Activated CD4-positive, alpha-beta T cell treated with anti-CD3 and anti-CD28 coated beads, Interleukin-2, amount 10 ng/mL, durations not matched to agents 7 days and 5 days (primary cell): ENCODE measurements at regions not wholly inside any gene's neighbourhood (a gene's known extent, or its start where the extent isn't known, plus 50 kb on each side); places are given as distances from the start of the nearest gene placed in this dataset.

Source experiments
- CTCF ChIA-PET: fragments of 350-600 bp; sonication (Branson Sonifier 250); formaldehyde crosslinking; loops from one replicate; lab custom pipeline; 2021; ENCODE audit warnings: antibody characterized with exemption; lab: Charles Lee
- POLR2A ChIA-PET: fragments of 350-600 bp; sonication (Branson Sonifier 250); formaldehyde crosslinking; loops from one replicate; lab custom pipeline; 2021; ENCODE audit warnings: antibody characterized with exemption; lab: Charles Lee
- DNase-seq: peaks from one replicate; pipeline ENCODE4 v3.0.0-alpha.2; 2020
- H3K27ac Mint-ChIP-seq: one replicate; pipeline ENCODE4 v1.8.0; 2021; ENCODE audit warnings: mild to moderate bottlenecking, moderate library complexity, mixed read lengths
- H3K27me3 Mint-ChIP-seq: one replicate; pipeline ENCODE4 v1.8.0; 2021; ENCODE audit warnings: mixed read lengths
- H3K36me3 Mint-ChIP-seq: one replicate; pipeline ENCODE4 v1.8.0; 2021; ENCODE audit warnings: low read depth, mixed read lengths
- H3K4me1 Mint-ChIP-seq: one replicate; pipeline ENCODE4 v1.8.0; 2021; ENCODE audit warnings: mixed read lengths
- H3K4me3 Mint-ChIP-seq: one replicate; pipeline ENCODE4 v1.8.0; 2021; ENCODE audit warnings: mild to moderate bottlenecking, moderate library complexity, mixed read lengths
- H3K9me3 Mint-ChIP-seq: one replicate; pipeline ENCODE4 v1.8.0; 2021; ENCODE audit warnings: mixed read lengths

DNA sequence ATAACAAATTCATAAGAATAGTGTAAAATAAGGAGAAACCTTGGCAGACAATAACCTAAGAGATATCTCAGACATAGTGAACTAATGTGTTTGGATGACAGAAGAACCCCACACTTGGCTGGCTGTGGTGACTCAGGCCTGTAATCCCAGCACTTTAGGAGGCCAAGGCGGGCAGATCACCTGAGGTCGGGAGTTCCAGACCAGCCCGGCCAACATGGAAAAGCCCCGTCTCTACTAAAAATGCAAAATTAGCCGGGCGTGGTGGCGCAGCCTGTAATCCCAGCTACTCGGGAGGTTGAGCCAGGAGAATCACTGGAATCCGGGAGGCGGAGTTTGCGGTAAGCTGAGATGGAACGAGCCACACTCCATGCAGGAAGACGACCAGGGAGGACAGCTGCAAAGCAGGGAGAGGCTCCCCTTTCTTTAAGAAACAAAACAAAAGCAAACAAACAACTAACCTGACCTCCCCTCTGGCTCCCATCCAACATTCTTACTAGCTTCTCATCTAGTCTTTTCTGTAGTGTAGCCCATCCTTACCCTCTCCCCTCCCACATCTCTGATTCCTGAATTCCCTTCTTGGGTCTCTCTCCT is 84.2 kb downstream of the ZNF280B start:
- no peak overlapping the region for H3K4me3 Mint-ChIP-seq
- POLR2A ChIA-PET, result no interaction called here
- no peak for DNase-seq
- no peaks in the 10 kb centered on the region for H3K9me3 Mint-ChIP-seq
- H3K4me1 Mint-ChIP-seq, result no peaks in the 10 kb centered on the region
- no peak overlapping the region for H3K27ac Mint-ChIP-seq
- peaks cover 24% of the 10 kb centered on the region for H3K27me3 Mint-ChIP-seq
- CTCF ChIA-PET, result interaction anchor here (0.9 kb wide), 1 partner anchor 9 kb away, joined by 3 read pairs; no protein-coding TSS in a partner anchor
- H3K36me3 Mint-ChIP-seq, result no peaks in the 10 kb centered on the region

DNA sequence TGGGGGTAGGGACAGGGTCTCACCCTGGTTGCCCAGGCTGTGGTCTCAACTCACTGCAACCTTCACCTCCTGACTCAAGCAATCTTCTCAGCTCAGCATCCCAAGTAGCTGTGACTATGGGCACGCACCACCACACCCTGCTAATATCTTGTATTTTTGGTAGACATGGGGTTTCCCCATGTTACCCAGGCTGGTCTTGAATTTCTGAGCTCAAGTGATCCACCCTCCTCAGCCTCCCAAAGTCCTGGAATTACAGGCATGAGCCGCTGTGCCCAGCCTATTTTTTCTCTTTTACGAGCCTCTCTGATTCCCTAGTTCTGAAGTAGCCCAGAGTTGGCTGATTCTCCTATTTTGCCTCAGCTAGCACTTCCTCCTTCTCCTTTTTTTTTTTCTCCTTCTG is 83.6 kb downstream of the ZNF280B start:
- DNase-seq, result no peak
- no peaks in the 10 kb centered on the region for H3K36me3 Mint-ChIP-seq
- H3K9me3 Mint-ChIP-seq, result no peaks in the 10 kb centered on the region
- POLR2A ChIA-PET, result no interaction called here
- no peak overlapping the region for H3K27ac Mint-ChIP-seq
- CTCF ChIA-PET, result interaction anchor here (0.9 kb wide), 1 partner anchor 10 kb away, joined by 3 read pairs; no protein-coding TSS in a partner anchor
- peaks cover 21% of the 10 kb centered on the region for H3K27me3 Mint-ChIP-seq
- H3K4me3 Mint-ChIP-seq, result no peak overlapping the region
- no peaks in the 10 kb centered on the region for H3K4me1 Mint-ChIP-seq

DNA sequence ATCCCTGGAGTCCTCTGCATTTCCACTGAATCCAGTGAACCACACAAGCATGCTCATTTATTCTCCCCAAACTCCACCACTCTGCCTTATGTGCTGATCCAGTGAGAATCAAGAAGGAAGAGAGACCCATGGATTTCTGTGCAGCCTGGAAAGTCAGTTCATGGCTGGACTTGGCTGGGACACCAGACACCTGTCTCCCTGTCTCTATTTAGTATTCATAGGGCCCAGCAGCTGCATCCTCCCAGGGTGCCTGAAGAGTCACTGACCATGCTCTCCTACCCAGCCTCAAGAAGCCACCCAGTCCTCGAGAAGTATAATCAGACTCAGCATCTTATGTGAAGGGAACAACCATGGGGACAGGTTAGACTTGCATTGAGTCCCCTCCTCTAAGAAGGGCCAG is 83.2 kb downstream of the ZNF280B start:
- ChIA-PET POLR2A (no interaction called here), CTCF (no interaction called here)
- Mint-ChIP-seq H3K27me3 (peaks cover 18% of the 10 kb centered on the region), H3K36me3 (no peaks in the 10 kb centered on the region), H3K4me1 (no peaks in the 10 kb centered on the region), H3K27ac (no peak overlapping the region), H3K9me3 (no peaks in the 10 kb centered on the region), H3K4me3 (no peak overlapping the region)
- DNase-seq, result no peak

DNA sequence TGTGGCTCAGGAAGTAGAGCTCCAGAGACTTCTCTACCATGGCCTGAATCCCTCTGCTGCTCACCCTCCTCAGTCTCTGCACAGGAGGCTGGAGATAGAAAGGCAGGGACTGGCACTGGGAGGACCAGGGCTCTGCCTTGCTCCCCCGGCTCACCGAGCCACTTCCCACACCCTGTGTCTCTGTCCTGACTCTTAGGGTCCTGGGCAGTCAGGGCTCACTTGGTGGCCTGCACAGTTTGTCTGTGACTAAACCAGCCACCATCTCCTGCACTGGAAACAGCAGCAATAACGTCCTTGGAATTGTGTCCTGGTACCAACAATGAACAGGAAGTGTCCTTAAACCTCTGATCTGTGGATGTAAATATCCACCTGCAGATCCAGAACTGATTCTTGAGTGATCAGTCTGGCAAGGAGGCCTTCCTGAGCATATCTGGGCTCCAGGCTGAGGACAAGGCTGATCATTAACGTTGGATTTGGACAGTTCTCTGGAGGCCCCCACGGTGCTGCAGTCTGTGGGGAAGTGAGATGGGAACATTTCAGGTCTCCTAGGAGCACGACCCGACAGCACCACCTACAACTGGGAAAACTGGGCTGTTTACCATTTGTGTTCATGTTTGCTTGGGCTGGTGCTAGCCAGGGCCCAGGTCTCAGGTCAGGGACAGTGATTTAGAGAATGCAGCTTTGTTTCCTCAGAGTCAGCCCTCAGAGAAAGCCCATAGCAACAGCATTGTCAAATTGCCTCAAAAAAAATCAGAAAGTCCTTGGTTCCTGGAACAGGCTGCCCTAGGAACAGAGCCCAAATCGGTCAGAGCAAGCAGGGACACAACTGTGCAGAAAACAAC is 82.5 kb downstream of the ZNF280B start:
- DNase-seq, result no peak
- peaks cover 20% of the 10 kb centered on the region for H3K27me3 Mint-ChIP-seq
- ChIA-PET CTCF (no interaction called here), POLR2A (no interaction called here)
- H3K4me3 Mint-ChIP-seq, result no peak overlapping the region
- no peak overlapping the region for H3K27ac Mint-ChIP-seq
- no peaks in the 10 kb centered on the region for H3K36me3 Mint-ChIP-seq
- H3K4me1 Mint-ChIP-seq, result no peaks in the 10 kb centered on the region
- H3K9me3 Mint-ChIP-seq, result no peaks in the 10 kb centered on the region

DNA sequence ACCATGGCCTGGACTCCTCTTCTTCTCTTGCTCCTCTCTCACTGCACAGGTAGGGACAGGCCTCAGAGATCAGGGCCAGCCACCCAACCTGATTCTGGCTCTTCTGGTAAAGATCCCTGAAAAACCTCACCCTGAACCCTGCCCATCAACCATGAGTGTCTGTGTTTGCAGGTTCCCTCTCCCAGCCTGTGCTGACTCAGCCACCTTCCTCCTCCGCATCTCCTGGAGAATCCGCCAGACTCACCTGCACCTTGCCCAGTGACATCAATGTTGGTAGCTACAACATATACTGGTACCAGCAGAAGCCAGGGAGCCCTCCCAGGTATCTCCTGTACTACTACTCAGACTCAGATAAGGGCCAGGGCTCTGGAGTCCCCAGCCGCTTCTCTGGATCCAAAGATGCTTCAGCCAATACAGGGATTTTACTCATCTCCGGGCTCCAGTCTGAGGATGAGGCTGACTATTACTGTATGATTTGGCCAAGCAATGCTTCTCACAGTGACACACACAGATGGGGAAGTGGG is 80.9 kb downstream of the ZNF280B start:
- Mint-ChIP-seq H3K4me1 (no peaks in the 10 kb centered on the region), H3K9me3 (no peaks in the 10 kb centered on the region), H3K27me3 (peaks cover 13% of the 10 kb centered on the region), H3K27ac (no peak overlapping the region), H3K36me3 (no peaks in the 10 kb centered on the region), H3K4me3 (no peak overlapping the region)
- POLR2A ChIA-PET, result no interaction called here
- CTCF ChIA-PET, result interaction anchor here (1.2 kb wide), 1 partner anchor 19 kb away, joined by 3 read pairs; no protein-coding TSS in a partner anchor
- no peak for DNase-seq

DNA sequence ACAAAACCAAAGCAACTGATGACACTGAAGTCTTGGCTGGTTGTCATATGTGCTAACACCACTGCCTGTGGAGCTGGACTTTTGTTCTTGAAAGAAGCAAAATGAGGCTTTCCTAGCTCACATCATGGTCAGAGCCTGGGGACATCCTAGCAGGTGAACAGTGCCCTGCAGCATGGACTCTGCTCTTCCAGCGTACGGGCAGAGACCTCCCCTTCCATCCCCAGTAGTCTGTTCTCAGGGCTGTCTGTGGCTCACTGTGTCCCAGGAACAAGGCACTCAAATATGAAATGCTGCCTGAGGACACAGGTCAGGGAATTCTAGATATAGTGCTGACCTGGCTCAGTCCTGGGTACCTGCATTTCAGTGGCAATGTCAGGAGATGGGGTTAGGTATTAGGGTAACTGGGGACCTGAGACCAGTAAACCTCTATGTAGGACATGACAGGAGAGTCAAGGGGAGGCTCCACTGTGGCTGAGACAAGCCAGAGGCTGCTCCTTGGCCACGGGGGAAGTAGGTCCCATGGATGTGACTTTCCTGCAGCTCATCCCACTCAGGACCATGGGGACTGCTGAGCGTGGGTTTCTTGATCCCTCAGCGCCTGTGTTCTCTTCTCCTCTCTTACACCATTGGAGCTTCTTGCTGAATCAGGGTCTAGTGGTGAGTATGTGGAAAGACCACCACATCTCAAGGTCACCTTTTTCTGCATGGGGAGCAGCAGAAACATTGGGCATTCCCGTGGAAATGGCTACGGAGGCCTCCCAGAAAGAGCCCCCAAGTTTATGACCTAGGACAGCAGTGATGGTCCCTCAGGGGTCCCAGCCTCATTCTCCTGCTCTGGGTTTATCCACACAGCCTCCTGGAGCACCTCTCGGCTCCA is 80.1 kb downstream of the ZNF280B start:
- no peaks in the 10 kb centered on the region for H3K36me3 Mint-ChIP-seq
- H3K4me1 Mint-ChIP-seq, result no peaks in the 10 kb centered on the region
- H3K9me3 Mint-ChIP-seq, result no peaks in the 10 kb centered on the region
- H3K4me3 Mint-ChIP-seq, result no peak overlapping the region
- H3K27me3 Mint-ChIP-seq, result peaks cover 13% of the 10 kb centered on the region
- no peak for DNase-seq
- POLR2A ChIA-PET, result no interaction called here
- no peak overlapping the region for H3K27ac Mint-ChIP-seq
- CTCF ChIA-PET, result interaction anchor here (1.0 kb wide), 1 partner anchor 157 kb away, joined by 3 read pairs; no protein-coding TSS in a partner anchor

DNA sequence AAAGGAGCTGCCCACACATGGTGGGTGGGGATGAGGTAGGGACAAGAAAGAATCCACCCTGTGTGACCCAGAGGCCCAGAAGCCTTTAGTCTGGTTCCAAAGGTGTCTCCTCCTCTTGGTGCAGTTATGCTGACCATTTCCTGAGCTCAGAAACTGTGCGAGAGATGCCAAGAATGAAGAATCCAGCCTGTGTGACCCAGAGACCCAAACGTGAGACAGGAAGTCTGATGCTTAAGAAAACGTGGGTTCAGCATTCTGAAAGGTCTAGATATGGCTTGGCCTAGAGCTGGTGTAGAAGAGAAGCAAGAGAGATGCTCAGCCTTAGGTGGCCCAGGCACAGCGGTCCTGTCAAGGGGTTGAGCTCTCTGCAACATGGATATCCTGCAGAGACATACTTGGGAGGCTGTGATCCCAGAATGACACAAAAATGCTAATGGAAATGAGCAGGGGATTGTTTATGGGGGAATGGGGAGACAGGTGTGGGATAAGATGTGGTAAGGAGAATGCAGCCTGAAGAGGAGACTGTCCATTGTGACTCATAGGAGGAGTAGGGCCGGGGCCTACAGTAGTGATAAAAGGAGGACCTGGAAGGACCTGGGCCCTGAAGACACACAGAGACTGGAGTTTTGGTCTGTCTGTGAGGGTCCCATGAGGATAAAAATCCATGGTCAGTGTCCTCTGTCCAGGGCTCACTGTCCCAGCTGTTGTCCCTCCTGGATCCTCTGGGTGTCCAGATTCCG is 79.0 kb downstream of the ZNF280B start:
- DNase-seq, result no peak
- ChIA-PET POLR2A (no interaction called here), CTCF (interaction anchor here (0.6 to 1.0 kb wide), 2 partner anchors 15 to 156 kb away, joined by 3 read pairs; no protein-coding TSS in a partner anchor)
- Mint-ChIP-seq H3K27me3 (peaks cover 20% of the 10 kb centered on the region), H3K4me3 (no peak overlapping the region), H3K4me1 (no peaks in the 10 kb centered on the region), H3K27ac (no peak overlapping the region), H3K36me3 (no peaks in the 10 kb centered on the region), H3K9me3 (no peaks in the 10 kb centered on the region)

DNA sequence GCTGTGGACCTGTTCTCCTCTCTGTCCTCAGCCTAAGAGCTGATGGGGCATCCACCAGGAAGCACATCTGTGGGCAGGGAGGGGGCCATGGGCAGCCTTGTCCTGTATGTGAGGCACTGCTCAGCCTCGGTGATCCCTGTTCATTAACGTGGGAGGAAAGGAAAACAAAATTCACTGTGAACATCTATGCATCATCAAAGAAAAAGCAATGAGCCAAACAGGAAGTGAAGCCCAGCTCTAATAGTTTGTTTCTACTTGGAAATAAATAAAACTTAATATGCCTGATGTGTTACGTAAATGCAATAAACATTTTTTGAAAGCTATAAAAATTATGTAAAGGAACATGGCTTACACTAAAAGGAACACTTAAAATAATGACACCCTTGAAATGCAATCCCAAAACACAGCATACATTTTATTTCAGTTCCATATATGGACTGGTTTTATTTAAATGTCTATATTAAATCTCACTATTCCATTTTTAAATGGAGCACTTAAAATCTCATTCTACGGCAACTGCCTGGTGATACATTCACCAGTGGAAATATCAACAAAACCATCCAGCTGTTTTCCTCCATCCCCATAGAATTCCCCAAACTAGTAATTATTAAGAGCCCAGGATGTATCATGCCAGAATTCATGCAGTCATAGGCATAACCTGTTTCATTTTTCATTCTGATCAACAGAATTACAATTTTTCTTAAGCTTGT is 78.3 kb downstream of the ZNF280B start:
- Mint-ChIP-seq H3K27ac (no peak overlapping the region), H3K36me3 (no peaks in the 10 kb centered on the region), H3K4me1 (no peaks in the 10 kb centered on the region), H3K4me3 (no peak overlapping the region), H3K27me3 (peaks cover 23% of the 10 kb centered on the region), H3K9me3 (no peaks in the 10 kb centered on the region)
- no peak for DNase-seq
- ChIA-PET CTCF (interaction anchor here (1.4 kb wide), 1 partner anchor 8 kb away, joined by 4 read pairs; no protein-coding TSS in a partner anchor), POLR2A (no interaction called here)

DNA sequence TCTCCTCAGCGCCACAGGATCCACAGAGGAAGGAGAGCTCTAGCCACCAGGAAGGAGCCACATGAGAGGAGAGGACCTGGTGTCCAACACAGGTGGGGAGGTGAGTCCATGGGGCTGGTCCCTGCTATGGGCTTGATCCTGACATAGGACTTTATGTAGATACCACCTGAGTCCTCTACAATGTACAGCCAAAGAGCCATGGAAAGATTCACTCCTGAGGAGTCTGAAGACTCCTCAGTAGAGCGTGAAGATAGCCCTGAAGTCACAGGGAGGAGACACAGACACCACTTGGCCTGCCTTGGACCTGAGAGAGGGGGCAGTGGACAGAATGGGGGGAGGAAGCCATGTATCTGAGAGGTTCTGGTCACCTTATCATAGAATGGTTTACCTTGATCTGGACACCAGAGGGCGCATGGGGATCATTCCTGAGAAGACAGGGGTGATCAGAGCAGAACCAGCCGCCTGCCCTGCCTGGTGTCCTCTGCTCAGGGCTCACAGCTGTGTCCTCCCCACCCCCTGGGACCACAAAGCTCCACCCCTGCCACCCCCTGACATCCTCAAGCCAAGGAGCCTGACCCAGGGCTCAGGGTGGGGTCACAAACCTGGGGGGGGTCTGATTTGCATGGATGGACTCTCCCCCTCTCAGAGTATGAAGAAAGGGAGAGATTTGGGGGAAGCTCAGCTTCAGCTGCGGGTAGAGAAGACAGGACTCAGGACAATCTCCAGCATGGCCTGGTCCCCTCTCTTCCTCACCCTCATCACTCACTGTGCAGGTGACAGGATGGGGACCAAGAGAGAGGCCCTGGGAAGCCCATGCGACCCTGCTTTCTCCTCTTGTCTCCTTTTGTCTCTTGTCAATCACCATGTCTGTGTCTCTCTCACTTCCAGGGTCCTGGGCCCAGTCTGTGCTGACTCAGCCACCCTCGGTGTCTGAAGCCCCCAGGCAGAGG is 77.0 kb downstream of the ZNF280B start:
- Mint-ChIP-seq H3K4me1 (no peaks in the 10 kb centered on the region), H3K36me3 (no peaks in the 10 kb centered on the region), H3K9me3 (no peaks in the 10 kb centered on the region), H3K27ac (no peak overlapping the region), H3K4me3 (no peak overlapping the region), H3K27me3 (peaks cover 26% of the 10 kb centered on the region)
- CTCF ChIA-PET, result interaction anchor here (0.8 to 1.4 kb wide), 2 partner anchors 9 to 157 kb away, joined by 3 to 4 read pairs; no protein-coding TSS in a partner anchor
- peak; percentile 71 for DNase-seq
- POLR2A ChIA-PET, result no interaction called here

DNA sequence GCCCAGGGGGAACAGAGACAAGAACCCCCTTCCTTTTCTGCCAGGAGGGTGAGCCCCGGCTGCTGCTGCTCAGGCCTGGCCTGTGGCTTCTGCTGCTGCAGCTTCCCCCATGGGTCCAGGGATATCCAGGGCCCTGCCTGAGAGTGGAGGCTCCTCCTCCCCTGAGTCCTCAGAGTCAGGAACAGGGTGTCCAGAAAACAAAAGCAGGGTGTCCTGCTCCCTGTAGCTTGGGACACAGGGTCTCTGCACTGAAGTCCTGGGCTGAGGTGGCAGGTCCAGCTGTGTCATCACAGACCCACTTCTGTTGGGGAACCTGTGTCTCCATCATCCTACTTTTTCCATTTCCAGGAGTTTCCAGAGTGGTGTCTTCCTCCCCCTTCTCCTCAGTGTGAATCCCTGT is 76.1 kb downstream of the ZNF280B start:
- Mint-ChIP-seq H3K36me3 (no peaks in the 10 kb centered on the region), H3K4me3 (no peak overlapping the region), H3K27me3 (peaks cover 34% of the 10 kb centered on the region), H3K27ac (no peak overlapping the region), H3K4me1 (no peaks in the 10 kb centered on the region), H3K9me3 (no peaks in the 10 kb centered on the region)
- ChIA-PET POLR2A (no interaction called here), CTCF (no interaction called here)
- no peak for DNase-seq

DNA sequence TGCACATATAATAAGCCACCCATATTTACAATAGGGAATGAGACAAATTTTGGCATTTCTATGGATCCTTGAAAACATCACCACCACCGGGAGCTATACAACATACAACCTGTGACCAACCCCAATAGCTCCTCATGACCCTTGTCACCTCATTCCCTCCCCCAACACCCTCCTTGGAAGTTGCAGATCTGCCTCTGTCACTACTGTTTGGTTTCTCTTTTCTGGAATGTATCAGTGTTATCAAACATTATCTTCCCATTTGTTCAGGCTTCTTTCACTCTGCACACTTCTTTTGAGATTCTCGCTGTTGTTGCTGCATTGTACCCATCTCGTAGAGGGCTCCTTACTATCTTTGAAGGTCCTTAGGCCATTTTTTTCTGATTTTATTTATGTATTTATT is 75.6 kb downstream of the ZNF280B start:
- Mint-ChIP-seq H3K4me1 (no peaks in the 10 kb centered on the region), H3K27ac (no peak overlapping the region), H3K9me3 (no peaks in the 10 kb centered on the region), H3K36me3 (no peaks in the 10 kb centered on the region), H3K27me3 (peaks cover 34% of the 10 kb centered on the region), H3K4me3 (no peak overlapping the region)
- ChIA-PET POLR2A (no interaction called here), CTCF (no interaction called here)
- no peak for DNase-seq
